RWPE1 (cell line): ENCODE measurements at regions not wholly inside any gene's neighbourhood (a gene's known extent, or its start where the extent isn't known, plus 50 kb on each side); places are given as distances from the start of the nearest gene placed in this dataset.

ENCODE experiments used
- CTCF ChIA-PET: fragments of 350-600 bp; sonication (Branson Sonifier 250); formaldehyde crosslinking; extraction: SDS; loops from one replicate; lab custom pipeline; 2021; lab: Yijun Ruan, JAX
- POLR2A ChIA-PET: fragments of 400-600 bp; formaldehyde crosslinking; extraction: SDS; loops from one replicate; lab custom pipeline; 2020; ENCODE audit warnings: antibody characterized with exemption; ENCODE audit not compliant: low non-redundant PET; lab: Yijun Ruan, JAX
- DNase-seq: peaks from one replicate; pipeline ENCODE4 v3.0.0; 2012; ENCODE audit warnings: low spot score
- H3K27ac ChIP-seq: fragments of 450-650 bp; 2 replicates; pipeline ENCODE4 v1.5.1; 2017
- TF ChIP-seq, protein P1 (sequence below): fragments of 450-650 bp; conservative IDR thresholded peaks from 2 replicates; pipeline ENCODE4 v1.5.1; 2017; ENCODE audit warnings: low read depth, mild to moderate bottlenecking

DNA sequence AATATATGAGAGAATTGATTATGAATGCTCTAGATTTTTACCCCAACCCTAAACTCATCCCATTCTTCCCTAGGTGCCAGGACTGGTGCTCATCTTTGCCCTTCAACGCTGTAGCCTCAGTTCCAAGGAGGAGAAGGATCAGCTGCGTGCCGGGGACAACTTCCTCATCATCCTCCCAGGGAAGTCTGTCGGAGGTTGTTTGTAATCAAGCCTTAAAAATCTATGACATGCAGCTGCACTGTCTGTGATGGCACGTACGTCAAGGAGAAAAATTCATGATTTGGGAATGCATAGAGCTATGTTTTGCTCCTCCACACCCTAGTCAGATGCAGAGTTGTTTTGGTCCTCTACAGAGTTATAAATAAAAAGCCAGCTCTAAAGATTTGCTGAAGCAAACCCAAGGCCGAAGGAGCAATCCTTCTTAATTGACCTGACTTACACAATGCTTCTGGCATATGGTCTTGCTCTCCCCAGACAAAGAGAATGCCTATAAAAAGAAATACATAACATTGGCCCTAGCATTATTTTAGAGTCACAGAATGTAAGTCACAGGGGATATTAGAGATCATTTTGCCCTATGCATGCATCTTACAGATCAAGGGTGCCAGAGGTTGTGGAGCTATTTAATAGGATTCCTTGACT, 244.2 kb downstream of the HIVEP2 start:
- no peak for DNase-seq
- POLR2A ChIA-PET = no interaction called here
- TF ChIP-seq, protein P1, sequence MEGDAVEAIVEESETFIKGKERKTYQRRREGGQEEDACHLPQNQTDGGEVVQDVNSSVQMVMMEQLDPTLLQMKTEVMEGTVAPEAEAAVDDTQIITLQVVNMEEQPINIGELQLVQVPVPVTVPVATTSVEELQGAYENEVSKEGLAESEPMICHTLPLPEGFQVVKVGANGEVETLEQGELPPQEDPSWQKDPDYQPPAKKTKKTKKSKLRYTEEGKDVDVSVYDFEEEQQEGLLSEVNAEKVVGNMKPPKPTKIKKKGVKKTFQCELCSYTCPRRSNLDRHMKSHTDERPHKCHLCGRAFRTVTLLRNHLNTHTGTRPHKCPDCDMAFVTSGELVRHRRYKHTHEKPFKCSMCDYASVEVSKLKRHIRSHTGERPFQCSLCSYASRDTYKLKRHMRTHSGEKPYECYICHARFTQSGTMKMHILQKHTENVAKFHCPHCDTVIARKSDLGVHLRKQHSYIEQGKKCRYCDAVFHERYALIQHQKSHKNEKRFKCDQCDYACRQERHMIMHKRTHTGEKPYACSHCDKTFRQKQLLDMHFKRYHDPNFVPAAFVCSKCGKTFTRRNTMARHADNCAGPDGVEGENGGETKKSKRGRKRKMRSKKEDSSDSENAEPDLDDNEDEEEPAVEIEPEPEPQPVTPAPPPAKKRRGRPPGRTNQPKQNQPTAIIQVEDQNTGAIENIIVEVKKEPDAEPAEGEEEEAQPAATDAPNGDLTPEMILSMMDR = no peak
- no peak overlapping the region for H3K27ac ChIP-seq
- CTCF ChIA-PET = no interaction called here
